HL-60/S4 treated with retinoic acid at 250 ng/mL for 4 days and 3 days (cell line): ENCODE measurements at regions not wholly inside any gene's neighbourhood (a gene's known extent, or its start where the extent isn't known, plus 50 kb on each side); places are given as distances from the start of the nearest gene placed in this dataset.

Source experiments
- in situ Hi-C: fragments of 300-500 bp; cut with MboI; formaldehyde crosslinking; loops from 2 replicates; pipeline ENCODE4 v1.7.0; 2022; ENCODE audit warnings: low sequenced_read_pairs

- in situ Hi-C loops, result loop anchor here (25.0 kb wide), 1 partner anchor 153 kb away; no protein-coding TSS in a partner anchor
Observed at GRCh38 chr7:4609576-4609975, 72.5 kb upstream of the FOXK1 start.

GRCh38 chr7:4610768-4611467, 71.2 kb upstream of the FOXK1 start:
- in situ Hi-C loops, result loop anchor here (25.0 kb wide), 1 partner anchor 151 kb away; no protein-coding TSS in a partner anchor

GRCh38 chr7:4612237-4612636, 69.9 kb upstream of the FOXK1 start:
- in situ Hi-C loops, result loop anchor here (25.0 kb wide), 1 partner anchor 150 kb away; no protein-coding TSS in a partner anchor

GRCh38 chr7:4612939-4613841, 68.9 kb upstream of the FOXK1 start:
- in situ Hi-C loops, result loop anchor here (25.0 kb wide), 1 partner anchor 149 kb away; no protein-coding TSS in a partner anchor

GRCh38 chr7:4613846-4614548, 68.1 kb upstream of the FOXK1 start:
- in situ Hi-C loops, result loop anchor here (25.0 kb wide), 1 partner anchor 148 kb away; no protein-coding TSS in a partner anchor

GRCh38 chr7:4616116-4616515, 66.0 kb upstream of the FOXK1 start:
- in situ Hi-C loops, result loop anchor here (25.0 kb wide), 1 partner anchor 146 kb away; no protein-coding TSS in a partner anchor

GRCh38 chr7:4621396-4621795, 60.7 kb upstream of the FOXK1 start:
- in situ Hi-C loops, result loop anchor here (25.0 kb wide), 1 partner anchor 141 kb away; no protein-coding TSS in a partner anchor

- in situ Hi-C loops, result no loop called here
Observed at GRCh38 chr7:4626318-4626845, 55.7 kb upstream of the FOXK1 start.

GRCh38 chr7:4629287-4629895, 52.7 kb upstream of the FOXK1 start:
- in situ Hi-C loops, result no loop called here

- in situ Hi-C loops, result no loop called here
Observed at GRCh38 chr7:4631380-4632179, 50.5 kb upstream of the FOXK1 start.
